ENCODE measurements at regions not wholly inside any gene's neighbourhood (a gene's known extent, or its start where the extent isn't known, plus 50 kb on each side); places are given as distances from the start of the nearest gene placed in this dataset.
A peak's percentile ranks its signal among the peaks of the same experiment; 100 is the strongest.
"Not testable (repeated sequence)": the region's sequence is repeated elsewhere in the genome, so short reads cannot be mapped to it uniquely, and the experiment has no call there.

DNA sequence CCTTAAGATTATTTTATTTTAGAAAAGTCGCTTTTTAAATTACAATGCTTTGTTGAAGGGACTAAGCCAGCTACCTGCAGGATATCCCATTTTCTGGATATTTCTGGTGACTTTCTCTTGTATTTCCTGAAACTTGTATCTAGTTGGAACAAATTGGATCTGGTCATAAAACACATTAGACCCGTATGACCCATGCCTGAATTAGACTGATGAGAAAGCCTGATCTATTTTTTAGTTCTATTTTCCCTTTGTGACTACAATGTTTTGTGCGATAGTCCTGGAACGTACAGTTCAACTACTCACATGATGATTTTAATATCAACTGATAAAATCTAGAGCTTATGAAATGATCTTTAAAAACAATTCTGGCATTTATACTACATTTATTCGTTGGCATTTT is 151.8 kb downstream of the RHOU start:
- FAIRE-seq (no peak), DNase-seq (ENCODE audit: extremely low spot score, insufficient read length, low read depth) (no peak)

DNA sequence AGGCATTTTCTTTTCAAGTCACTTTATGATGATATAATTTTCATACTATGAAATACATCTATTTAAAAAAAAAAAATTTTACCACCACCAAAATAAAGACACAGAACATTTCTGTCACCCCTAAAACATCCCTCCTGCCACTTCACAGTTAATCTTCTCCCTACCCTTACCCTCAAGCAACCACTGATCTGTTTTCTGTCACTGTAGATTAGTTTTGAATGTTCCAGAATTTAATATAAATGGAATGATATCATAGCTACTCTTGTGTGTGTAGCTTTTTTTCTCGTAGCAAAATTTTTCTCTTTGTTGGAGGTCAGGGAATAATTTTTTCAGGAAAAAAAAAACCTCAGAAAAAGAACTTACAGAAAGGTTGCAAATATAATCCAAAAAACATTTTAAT is 152.7 kb downstream of the RHOU start:
- no peak for DNase-seq (ENCODE audit: extremely low spot score, insufficient read length, low read depth)
- no peak for FAIRE-seq

DNA sequence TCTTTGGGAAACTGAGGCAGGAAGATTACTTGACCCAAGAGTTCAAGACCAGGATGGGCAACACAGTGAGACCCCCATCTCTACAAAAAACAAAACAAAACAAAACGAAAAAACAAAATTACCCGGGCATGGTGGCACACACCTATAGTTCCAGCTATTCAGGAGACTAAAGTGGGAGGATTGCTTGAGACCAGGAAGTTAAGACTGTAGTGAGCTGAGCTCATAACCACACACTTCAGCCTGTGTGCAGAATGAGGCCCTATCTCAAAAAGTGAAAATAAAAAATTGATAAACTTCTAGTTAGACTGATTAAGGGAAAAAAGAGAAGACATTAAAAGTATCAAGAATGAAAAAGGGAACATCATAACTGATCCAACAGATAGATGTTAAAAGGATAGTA is 154.0 kb downstream of the RHOU start:
- no peak for FAIRE-seq
- DNase-seq (ENCODE audit: extremely low spot score, insufficient read length, low read depth) = no peak

DNA sequence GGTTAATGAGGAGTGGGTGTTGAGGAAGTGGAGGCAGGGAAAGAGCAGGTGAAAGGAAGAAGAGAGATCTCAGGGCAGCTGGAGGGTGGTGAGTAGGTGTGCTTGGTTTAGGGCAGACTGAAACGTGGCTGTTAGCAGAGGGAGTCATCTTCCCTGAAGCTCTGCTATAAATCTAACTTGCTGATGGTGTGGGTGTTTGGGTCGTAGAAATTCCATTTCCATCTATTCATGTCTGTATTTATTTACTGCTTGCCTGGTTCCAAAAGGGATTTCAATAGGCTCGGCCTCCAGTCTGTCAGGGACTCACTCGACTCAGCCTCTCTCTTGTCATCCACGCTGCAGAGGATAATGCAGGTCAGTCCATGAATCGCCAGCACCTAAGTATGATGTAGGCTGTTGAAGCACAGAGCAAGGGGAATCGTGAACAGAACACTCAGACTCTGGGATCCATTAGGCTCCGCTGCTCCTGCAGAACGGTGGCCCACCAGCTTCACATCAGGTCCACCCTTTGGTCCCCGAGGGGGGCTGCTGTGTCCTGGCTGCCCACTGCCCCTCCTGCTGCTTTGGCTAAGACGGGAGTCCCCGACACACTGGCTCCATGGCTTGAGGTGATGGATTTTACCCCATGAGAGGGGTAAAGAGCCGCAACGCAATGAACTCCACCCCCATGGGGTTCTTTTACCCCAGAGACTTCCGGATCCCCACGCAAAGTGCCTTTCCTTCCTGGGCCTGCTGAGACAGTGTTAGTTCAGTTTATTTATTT is 156.2 kb downstream of the RHOU start:
- FAIRE-seq = no peak

DNA sequence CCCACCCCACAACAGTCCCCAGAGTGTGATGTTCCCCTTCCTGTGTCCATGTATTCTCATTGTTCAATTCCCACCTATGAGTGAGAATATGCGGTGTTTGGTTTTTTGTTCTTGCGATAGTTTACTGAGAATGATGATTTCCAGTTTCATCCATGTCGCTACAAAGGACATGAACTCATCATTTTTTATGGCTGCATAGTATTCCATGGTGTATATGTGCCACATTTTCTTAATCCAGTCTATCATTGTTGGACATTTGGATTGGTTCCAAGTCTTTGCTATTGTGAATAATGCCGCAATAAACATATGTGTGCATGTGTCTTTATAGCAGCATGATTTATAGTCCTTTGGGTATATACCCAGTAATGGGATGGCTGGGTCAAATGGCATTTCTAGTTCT is 156.9 kb downstream of the RHOU start:
- not testable (repeated sequence) for FAIRE-seq; DNase-seq (ENCODE audit: extremely low spot score, insufficient read length, low read depth)

More for the DNA sequence above, 156.2 kb downstream of the RHOU start:
- no peak for DNase-seq (ENCODE audit: extremely low spot score, insufficient read length, low read depth)

DNA sequence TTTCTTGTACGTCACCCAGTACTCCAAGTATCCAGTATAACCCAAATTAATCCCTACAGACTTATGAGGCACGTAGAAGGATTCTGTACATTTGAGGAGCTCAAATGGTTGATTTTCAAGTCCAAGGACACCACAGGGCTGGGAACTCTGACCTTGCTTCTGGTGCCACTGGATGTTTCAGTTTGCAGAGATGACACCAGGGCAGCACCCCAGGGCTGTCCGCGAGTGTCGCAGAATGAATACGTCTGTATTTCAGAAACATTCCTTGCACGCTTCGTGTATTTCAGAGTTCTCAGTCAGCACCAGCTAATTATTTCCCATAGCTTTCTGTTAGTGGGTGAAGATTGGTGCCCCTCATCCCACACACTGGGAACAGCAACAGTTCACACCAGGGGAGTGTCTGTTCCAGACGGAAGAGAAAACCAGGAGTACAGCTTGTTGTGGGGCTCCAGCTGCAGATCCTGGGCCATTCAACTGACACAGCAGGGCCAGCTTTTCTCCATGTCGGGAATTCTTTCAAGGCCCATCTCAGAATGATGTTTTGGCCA is 159.2 kb downstream of the RHOU start:
- FAIRE-seq = no peak
- DNase-seq (ENCODE audit: extremely low spot score, insufficient read length, low read depth) = no peak

DNA sequence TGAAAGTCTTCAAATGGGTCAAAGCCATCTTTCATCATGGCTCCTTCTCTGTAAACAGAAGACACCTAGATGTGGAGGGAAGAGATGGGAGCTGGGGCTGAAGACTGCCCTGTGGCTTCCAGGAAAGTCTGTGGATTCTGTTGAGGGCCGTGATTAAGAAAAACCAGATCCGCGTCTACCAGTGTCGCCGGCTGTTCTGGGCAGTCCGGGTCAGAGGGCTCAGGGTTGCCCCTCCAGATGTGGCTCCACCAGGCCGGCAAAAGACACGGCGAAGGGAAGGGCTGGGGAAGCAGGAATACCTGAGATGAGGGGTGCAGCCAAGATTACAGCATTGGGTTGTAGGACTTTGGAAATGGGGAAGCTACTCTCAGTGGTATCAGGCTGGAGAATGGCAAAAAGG is 162.6 kb downstream of the RHOU start:
- no peak for FAIRE-seq
- DNase-seq (ENCODE audit: extremely low spot score, insufficient read length, low read depth) = no peak

DNA sequence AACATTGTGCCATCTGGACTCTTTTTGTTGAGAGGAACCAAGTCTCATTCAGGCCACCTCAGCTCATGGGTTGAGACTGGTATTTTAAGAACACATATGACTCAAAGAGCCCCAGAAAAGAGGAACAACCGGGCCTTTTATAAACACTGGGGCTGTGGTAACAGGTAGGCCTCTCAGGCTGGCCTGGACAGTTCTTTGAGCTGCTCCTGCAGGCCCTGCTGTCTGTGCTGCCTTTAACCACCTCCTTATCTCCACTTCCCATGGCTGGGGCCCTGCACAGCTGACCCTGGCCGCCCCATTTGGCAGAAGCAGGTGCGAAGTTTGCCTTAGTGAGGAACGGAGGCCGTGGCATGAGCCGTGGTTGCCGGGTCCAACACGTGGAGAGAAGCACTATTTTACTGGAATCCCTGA is 163.3 kb downstream of the RHOU start:
- DNase-seq (ENCODE audit: extremely low spot score, insufficient read length, low read depth) = peak; percentile 49
- peak; percentile 65 for FAIRE-seq

DNA sequence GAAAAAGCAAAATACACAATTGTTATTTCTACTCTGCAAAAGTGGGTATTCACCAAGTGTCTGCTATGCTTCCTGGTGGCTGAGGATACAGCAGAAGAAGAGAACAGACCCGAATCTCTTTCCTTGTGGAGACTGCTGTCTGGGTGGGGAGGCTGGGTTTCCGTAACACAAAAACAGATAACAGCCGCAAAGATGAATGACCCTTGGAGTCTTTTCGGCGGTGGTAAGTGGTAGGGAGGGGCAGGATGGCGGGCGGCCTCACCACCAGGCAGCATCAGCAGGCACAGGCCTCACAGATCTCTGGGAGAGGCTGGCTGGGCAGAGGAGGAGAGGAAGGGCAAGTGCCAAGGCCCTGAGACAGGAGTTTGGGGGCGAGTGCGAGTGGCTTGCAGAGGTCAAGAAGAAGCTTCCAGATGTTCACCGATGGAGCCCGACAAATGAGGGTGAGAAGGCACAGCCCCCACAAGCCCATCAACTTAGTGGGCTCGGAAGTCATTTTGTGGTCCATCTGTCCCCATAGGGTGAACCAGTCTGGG is 164.2 kb downstream of the RHOU start:
- DNase-seq (ENCODE audit: extremely low spot score, insufficient read length, low read depth) = no peak
- no peak for FAIRE-seq

DNA sequence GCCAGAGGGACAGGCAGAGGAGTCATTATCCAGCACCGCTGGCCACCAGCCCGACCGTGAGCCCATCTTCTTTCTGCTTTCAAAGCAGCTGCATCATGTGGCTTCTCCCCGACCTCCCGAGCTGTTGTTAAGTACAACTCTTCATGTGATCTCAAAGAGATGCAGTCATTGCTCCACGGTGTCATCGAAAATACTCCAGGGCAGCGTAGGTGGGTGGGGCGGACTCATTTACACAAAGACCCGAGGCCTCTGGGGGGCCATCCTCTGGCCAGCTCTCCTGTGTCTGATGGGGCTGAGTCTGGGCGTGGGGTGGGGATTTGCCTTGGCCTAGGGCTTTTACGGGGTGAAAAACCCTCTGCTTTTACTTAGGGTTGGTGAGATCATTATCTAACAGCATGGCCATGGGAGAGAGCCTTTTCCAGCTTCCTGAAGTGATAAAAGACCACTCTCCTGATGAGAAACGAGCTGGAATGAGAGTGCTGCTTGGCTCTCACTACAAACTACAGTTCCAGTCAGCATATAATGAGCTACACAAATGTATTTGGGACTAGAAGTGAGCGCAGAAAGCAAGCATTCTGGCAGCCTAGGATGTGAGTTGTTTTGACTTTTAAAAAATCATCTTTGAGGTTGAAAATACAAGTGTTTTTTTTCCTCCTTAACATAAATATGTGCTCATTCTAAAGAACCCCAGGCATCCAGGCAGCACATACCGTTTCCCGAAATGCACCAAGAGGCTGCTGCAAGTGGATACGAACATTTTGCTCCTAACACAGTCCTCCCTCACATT is 165.0 kb downstream of the RHOU start:
- FAIRE-seq (no peak), DNase-seq (ENCODE audit: extremely low spot score, insufficient read length, low read depth) (no peak)

DNA sequence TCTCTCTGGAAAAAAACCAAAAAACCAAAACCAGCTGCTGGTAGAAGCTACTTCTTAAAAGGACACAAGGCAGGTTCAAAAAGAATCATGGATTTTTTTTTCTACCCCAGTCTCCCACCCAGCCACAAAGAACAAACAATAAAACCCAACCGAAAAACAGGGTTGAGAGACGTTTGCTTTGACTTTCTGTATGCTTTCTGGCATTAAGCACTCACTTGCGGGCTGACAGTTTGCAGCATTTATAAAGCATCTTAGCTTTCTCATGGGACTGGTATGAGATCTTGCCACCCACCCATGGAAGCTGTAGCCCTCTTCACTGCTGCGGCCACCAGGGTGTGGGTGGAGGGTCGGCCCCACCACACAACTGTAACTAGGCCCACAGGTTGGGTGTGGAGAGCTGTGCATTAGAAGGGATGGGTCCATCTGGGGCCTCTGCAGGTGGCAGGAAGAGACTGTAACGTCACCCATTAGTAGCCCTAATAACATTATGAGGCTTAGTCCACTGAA is 165.7 kb downstream of the RHOU start:
- no peak for FAIRE-seq
- no peak for DNase-seq (ENCODE audit: extremely low spot score, insufficient read length, low read depth)

DNA sequence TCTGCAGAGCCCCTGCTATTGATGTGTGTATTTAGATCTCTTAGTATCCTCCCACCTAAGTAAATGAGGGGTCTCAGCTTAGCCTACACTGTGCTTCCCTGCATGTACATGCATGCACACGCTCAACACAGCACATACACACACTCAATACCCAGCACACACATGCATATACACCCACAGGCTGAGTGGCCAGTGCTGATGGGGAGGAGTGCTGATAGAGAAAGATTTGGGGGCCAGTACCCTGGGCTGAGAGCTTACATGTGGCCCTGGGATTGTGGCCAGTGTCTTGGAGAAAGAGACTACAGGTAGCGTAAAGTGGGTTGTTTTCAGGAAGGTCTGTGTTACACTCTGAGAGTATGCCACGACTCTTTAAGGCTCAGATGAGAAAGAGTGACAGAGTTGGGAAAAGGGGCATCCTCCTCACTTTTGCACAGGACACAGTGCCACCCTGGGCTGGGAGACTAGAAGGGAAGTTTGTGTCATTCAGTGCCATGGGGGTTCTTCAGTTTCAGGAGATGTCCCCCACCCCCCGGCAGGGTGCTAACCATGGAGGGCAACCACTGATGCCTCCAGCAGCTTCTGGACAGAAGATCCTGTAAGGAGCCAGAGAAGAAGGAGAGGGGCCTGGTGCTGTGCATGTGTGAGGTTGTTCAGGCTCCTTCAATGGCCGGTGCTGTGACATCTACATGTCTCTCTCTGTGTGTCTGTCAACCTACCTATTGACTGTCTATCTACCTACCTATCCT is 166.8 kb downstream of the RHOU start:
- FAIRE-seq (no peak), DNase-seq (ENCODE audit: extremely low spot score, insufficient read length, low read depth) (no peak)

DNA sequence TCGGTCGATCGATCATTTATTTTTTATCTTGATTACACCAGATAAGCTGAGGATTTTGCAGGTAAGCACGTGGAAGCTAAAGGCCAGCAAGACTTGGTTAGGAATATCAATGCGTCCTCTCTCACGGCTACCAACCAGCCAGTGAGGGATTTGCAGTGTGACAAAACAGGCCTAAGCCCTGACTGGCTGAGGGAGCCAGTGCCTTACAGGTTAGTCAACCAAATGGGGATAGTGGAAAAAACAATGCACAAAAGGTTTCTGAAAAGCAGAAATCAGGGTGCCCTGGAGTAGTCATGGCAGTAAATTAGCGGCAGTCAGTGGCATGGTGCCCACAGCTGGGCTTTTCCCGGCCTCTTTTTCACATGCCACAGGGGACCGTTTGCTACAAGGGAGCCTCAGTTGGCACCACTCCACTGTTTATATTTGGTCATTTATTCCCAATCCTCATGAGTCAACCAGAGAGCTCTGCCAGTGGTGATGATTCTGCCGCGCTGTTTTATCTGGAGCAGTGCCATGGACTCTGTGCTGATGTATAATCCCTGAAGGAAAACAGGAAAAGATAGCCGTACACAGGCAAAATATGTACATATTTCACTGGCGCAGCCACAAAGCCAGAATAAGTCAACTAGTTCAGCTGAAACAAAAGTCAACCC is 167.6 kb downstream of the RHOU start:
- DNase-seq (ENCODE audit: extremely low spot score, insufficient read length, low read depth) (no peak), FAIRE-seq (no peak)

DNA sequence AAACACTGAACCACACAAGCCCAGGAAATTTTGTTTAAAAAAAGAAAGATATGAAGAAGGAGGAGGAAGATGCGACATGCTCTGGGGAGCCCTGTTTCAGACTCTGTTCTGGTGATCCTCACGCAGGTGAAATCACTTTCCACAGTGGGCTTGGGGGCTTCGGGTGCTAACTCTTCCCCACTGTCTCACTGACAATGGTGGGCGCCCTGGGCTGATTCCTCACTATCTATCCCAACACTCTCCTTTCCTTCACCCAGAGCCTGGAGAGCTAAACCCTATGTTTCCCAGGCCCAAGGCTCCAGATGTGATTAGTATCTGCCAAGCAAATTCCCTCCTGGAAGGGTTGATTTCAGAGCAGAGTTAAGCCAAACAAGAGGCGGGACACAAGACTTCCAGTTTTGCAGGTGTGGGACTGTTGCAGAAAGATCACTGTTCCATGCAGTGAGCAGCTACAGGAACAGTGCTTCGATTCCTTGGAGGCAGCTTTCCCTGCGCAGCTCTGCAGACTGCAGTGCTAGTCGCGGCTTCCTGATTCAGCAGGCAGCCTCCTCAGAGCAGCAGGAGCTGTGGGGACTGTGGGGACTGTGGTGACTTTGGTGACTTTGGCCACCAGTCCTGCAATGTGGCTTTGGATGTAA is 168.3 kb downstream of the RHOU start:
- DNase-seq (ENCODE audit: extremely low spot score, insufficient read length, low read depth) = no peak
- FAIRE-seq = no peak

DNA sequence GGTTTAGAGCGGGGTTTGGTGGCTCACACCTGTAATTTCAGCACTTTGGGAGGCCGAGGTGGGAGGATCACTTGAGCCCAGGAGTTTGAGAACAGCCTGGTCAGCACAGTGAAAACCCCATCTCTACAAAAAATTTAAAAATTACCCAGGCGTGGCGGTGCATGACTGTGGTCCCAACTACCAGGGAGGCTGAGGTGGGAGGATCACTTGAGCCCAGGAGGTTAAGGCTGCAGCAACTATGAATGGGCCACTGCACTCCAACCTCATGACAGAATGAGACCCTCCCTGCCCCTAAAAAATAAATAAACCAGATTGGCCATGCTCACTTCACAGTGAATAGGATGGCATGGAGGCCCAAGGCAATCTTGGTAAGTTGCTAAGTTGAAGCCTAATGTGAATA is 168.9 kb downstream of the RHOU start:
- FAIRE-seq = no peak

DNA sequence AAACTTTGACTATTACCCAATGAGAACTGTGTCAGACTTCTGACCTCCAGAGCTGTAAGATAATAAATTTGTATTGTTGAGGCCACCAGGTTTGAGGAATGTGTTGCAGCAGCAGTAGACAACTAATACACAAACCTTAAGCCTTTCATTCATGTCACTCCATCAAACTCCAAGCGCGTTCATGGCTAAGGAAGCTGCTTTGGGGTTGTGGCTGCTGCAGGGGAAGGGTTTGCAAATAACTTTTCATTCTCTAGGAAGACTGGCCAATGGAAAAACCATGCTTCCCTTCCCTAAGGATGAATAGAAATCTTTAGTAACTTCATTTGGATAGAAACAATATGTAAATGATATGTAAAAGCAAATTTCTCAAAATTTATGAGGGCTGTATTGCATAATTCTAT is 170.4 kb downstream of the RHOU start:
- DNase-seq (ENCODE audit: extremely low spot score, insufficient read length, low read depth) (no peak), FAIRE-seq (no peak)

More for the DNA sequence above, 168.9 kb downstream of the RHOU start:
- DNase-seq (ENCODE audit: extremely low spot score, insufficient read length, low read depth) = no peak

DNA sequence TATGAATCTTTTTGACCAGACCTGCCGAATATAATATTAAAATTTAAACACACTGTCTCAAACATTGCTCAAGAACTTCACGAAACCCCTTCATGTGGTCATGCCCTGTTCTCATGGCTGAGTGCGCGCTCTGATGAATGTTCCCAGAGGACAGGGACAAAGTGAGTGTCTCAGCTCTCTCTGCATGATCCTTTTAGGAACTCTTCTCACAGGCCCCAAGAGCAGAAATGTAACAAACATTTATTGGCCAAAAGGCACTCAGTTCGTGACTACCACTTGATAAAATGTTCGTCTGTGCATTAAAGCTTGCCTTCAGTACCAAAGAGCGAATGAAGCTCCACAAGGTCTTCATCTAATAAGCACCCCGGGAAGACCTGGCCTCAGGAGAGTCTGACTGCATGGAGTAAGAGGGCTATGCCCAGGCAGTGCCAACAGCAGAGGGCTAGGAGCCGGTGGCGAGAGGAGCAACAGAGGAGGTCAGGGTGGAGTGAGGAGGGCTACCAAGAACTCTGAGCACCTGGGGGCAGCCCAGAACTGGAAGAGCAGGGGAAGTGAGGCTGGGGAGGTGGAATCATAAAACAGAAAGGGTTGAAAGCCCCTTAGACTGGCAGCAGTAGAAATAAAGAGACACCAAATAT is 171.1 kb downstream of the RHOU start:
- DNase-seq (ENCODE audit: extremely low spot score, insufficient read length, low read depth) (no peak), FAIRE-seq (no peak)

Data from GM18507 (cell line).